ENCODE measurements at regions not wholly inside any gene's neighbourhood (a gene's known extent, or its start where the extent isn't known, plus 50 kb on each side); places are given as distances from the start of the nearest gene placed in this dataset.
A peak's percentile ranks its signal among the peaks of the same experiment; 100 is the strongest.

GRCh38 chr11:24386546-24387397 lies 110.1 kb upstream of the LUZP2 start:
- no peak overlapping the region for H4K91ac ChIP-seq (ENCODE audit: low read length)
- H3K9me3 ChIP-seq (ENCODE audit: control insufficient read depth, low read length) = no peaks in the 10 kb centered on the region
- no peak overlapping the region for H3K14ac ChIP-seq (ENCODE audit: low read length in 2 of 2)
- no peak overlapping the region for H3K9ac ChIP-seq (ENCODE audit: low read length)
- 72% methylated on average over 1 of the region's 6 CpGs for WGBS
- no peaks in the 10 kb centered on the region for H3K4me1 ChIP-seq (ENCODE audit: control insufficient read depth, insufficient read depth, low read depth, low read length)
- H3K23ac ChIP-seq (ENCODE audit: low read length in 2 of 2) = no peak overlapping the region
- H2BK5ac ChIP-seq (ENCODE audit: low read depth, low read length, poor library complexity, severe bottlenecking) = no peak overlapping the region
- H2BK12ac ChIP-seq (ENCODE audit: low read length in 2 of 2) = no peak overlapping the region
- no peaks in the 10 kb centered on the region for H3K36me3 ChIP-seq (ENCODE audit: control insufficient read depth in 1 of 2, insufficient read depth in 2 of 2, low read depth in 1 of 2, low read length in 2 of 2)
- no peak overlapping the region for H3K18ac ChIP-seq (ENCODE audit: low read depth in 1 of 2, low read length in 2 of 2)
- H3K27ac ChIP-seq (ENCODE audit: low read length, poor library complexity, severe bottlenecking) = no peak overlapping the region
- H3K27me3 ChIP-seq (ENCODE audit: control insufficient read depth in 1 of 2, insufficient read depth in 1 of 2, low read length in 2 of 2) = no peaks in the 10 kb centered on the region
- no peak overlapping the region for H2BK120ac ChIP-seq (ENCODE audit: low read depth, low read length)
- no peak overlapping the region for H3K4me3 ChIP-seq (ENCODE audit: insufficient read depth in 1 of 2, low read depth in 1 of 2, low read length in 2 of 2)
- no peaks in the 10 kb centered on the region for H3K79me1 ChIP-seq (replicated peaks; ENCODE audit: low read length, poor library complexity, severe bottlenecking)
- no peak overlapping the region for H3K4me2 ChIP-seq (ENCODE audit: low read length, poor library complexity, severe bottlenecking)
- no peak overlapping the region for H2BK15ac ChIP-seq (ENCODE audit: low read depth, poor library complexity, severe bottlenecking)
- no peak overlapping the region for H4K8ac ChIP-seq (ENCODE audit: low read length)
- no peak overlapping the region for H3K4ac ChIP-seq (ENCODE audit: low read depth in 1 of 2, low read length in 2 of 2)
- H2AK5ac ChIP-seq (ENCODE audit: low read length, severe bottlenecking) = no peak overlapping the region
- DNase-seq = peak; percentile 55
- no peak overlapping the region for H2AFZ ChIP-seq (ENCODE audit: low read depth, low read length)

- no peak overlapping the region for H3K4me2 ChIP-seq (ENCODE audit: low read length, poor library complexity, severe bottlenecking)
- no peak overlapping the region for H3K14ac ChIP-seq (ENCODE audit: low read length in 2 of 2)
- H3K4me3 ChIP-seq (ENCODE audit: insufficient read depth in 1 of 2, low read depth in 1 of 2, low read length in 2 of 2) = no peak overlapping the region
- H3K4ac ChIP-seq (ENCODE audit: low read depth in 1 of 2, low read length in 2 of 2) = no peak overlapping the region
- H3K79me1 ChIP-seq (replicated peaks; ENCODE audit: low read length, poor library complexity, severe bottlenecking) = no peaks in the 10 kb centered on the region
- no peak overlapping the region for H2AK5ac ChIP-seq (ENCODE audit: low read length, severe bottlenecking)
- no peak overlapping the region for H2BK12ac ChIP-seq (ENCODE audit: low read length in 2 of 2)
- H3K27me3 ChIP-seq (ENCODE audit: control insufficient read depth in 1 of 2, insufficient read depth in 1 of 2, low read length in 2 of 2) = no peaks in the 10 kb centered on the region
- no peak for DNase-seq
- no peaks in the 10 kb centered on the region for H3K36me3 ChIP-seq (ENCODE audit: control insufficient read depth in 1 of 2, insufficient read depth in 2 of 2, low read depth in 1 of 2, low read length in 2 of 2)
- H4K8ac ChIP-seq (ENCODE audit: low read length) = no peak overlapping the region
- no peak overlapping the region for H3K23ac ChIP-seq (ENCODE audit: low read length in 2 of 2)
- no peak overlapping the region for H2BK120ac ChIP-seq (ENCODE audit: low read depth, low read length)
- no peak overlapping the region for H2AFZ ChIP-seq (ENCODE audit: low read depth, low read length)
- H3K9me3 ChIP-seq (ENCODE audit: control insufficient read depth, low read length) = no peaks in the 10 kb centered on the region
- H3K27ac ChIP-seq (ENCODE audit: low read length, poor library complexity, severe bottlenecking) = no peak overlapping the region
- H3K4me1 ChIP-seq (ENCODE audit: control insufficient read depth, insufficient read depth, low read depth, low read length) = no peaks in the 10 kb centered on the region
- H2BK5ac ChIP-seq (ENCODE audit: low read depth, low read length, poor library complexity, severe bottlenecking) = no peak overlapping the region
- no peak overlapping the region for H3K9ac ChIP-seq (ENCODE audit: low read length)
- whole genome bisulfite sequencing = 58% methylated on average over 5 of the region's 5 CpGs
- H4K91ac ChIP-seq (ENCODE audit: low read length) = no peak overlapping the region
- H3K18ac ChIP-seq (ENCODE audit: low read depth in 1 of 2, low read length in 2 of 2) = no peak overlapping the region
- no peak overlapping the region for H2BK15ac ChIP-seq (ENCODE audit: low read depth, poor library complexity, severe bottlenecking)
Measured at GRCh38 chr11:24389575-24389974, 107.3 kb upstream of the LUZP2 start.

- no peak overlapping the region for H2BK12ac ChIP-seq (ENCODE audit: low read length in 2 of 2)
- no peaks in the 10 kb centered on the region for H3K4me1 ChIP-seq (ENCODE audit: control insufficient read depth, insufficient read depth, low read depth, low read length)
- no peak overlapping the region for H3K27ac ChIP-seq (ENCODE audit: low read length, poor library complexity, severe bottlenecking)
- H2AFZ ChIP-seq (ENCODE audit: low read depth, low read length) = no peak overlapping the region
- H3K27me3 ChIP-seq (ENCODE audit: control insufficient read depth in 1 of 2, insufficient read depth in 1 of 2, low read length in 2 of 2) = no peaks in the 10 kb centered on the region
- H4K91ac ChIP-seq (ENCODE audit: low read length) = no peak overlapping the region
- no peak overlapping the region for H3K23ac ChIP-seq (ENCODE audit: low read length in 2 of 2)
- H3K9me3 ChIP-seq (ENCODE audit: control insufficient read depth, low read length) = no peaks in the 10 kb centered on the region
- H3K79me1 ChIP-seq (replicated peaks; ENCODE audit: low read length, poor library complexity, severe bottlenecking) = no peaks in the 10 kb centered on the region
- H3K4me2 ChIP-seq (ENCODE audit: low read length, poor library complexity, severe bottlenecking) = no peak overlapping the region
- 18% methylated on average over 3 of the region's 5 CpGs for WGBS
- peak; percentile 57 for DNase-seq
- H2AK5ac ChIP-seq (ENCODE audit: low read length, severe bottlenecking) = no peak overlapping the region
- no peak overlapping the region for H3K4ac ChIP-seq (ENCODE audit: low read depth in 1 of 2, low read length in 2 of 2)
- no peak overlapping the region for H4K8ac ChIP-seq (ENCODE audit: low read length)
- no peak overlapping the region for H3K4me3 ChIP-seq (ENCODE audit: insufficient read depth in 1 of 2, low read depth in 1 of 2, low read length in 2 of 2)
- no peak overlapping the region for H3K9ac ChIP-seq (ENCODE audit: low read length)
- H3K36me3 ChIP-seq (ENCODE audit: control insufficient read depth in 1 of 2, insufficient read depth in 2 of 2, low read depth in 1 of 2, low read length in 2 of 2) = no peaks in the 10 kb centered on the region
- H2BK15ac ChIP-seq (ENCODE audit: low read depth, poor library complexity, severe bottlenecking) = no peak overlapping the region
- H2BK5ac ChIP-seq (ENCODE audit: low read depth, low read length, poor library complexity, severe bottlenecking) = no peak overlapping the region
- H3K18ac ChIP-seq (ENCODE audit: low read depth in 1 of 2, low read length in 2 of 2) = no peak overlapping the region
- H3K14ac ChIP-seq (ENCODE audit: low read length in 2 of 2) = no peak overlapping the region
- H2BK120ac ChIP-seq (ENCODE audit: low read depth, low read length) = no peak overlapping the region
Measured at GRCh38 chr11:24390016-24390415, 106.8 kb upstream of the LUZP2 start.

- Histone ChIP-seq H3K9me3 (ENCODE audit: control insufficient read depth, low read length) (no peaks in the 10 kb centered on the region), H3K27me3 (ENCODE audit: control insufficient read depth in 1 of 2, insufficient read depth in 1 of 2, low read length in 2 of 2) (no peaks in the 10 kb centered on the region), H2BK120ac (ENCODE audit: low read depth, low read length) (no peak overlapping the region), H2BK12ac (ENCODE audit: low read length in 2 of 2) (no peak overlapping the region), H3K4ac (ENCODE audit: low read depth in 1 of 2, low read length in 2 of 2) (no peak overlapping the region), H3K4me2 (ENCODE audit: low read length, poor library complexity, severe bottlenecking) (no peak overlapping the region), H3K9ac (ENCODE audit: low read length) (no peak overlapping the region), H3K23ac (ENCODE audit: low read length in 2 of 2) (no peak overlapping the region), H3K4me3 (ENCODE audit: insufficient read depth in 1 of 2, low read depth in 1 of 2, low read length in 2 of 2) (no peak overlapping the region), H2AFZ (ENCODE audit: low read depth, low read length) (no peak overlapping the region), H4K91ac (ENCODE audit: low read length) (no peak overlapping the region), H4K8ac (ENCODE audit: low read length) (no peak overlapping the region), H3K79me1 (replicated peaks; ENCODE audit: low read length, poor library complexity, severe bottlenecking) (no peaks in the 10 kb centered on the region), H3K14ac (ENCODE audit: low read length in 2 of 2) (no peak overlapping the region), H2AK5ac (ENCODE audit: low read length, severe bottlenecking) (no peak overlapping the region), H3K18ac (ENCODE audit: low read depth in 1 of 2, low read length in 2 of 2) (no peak overlapping the region), H3K27ac (ENCODE audit: low read length, poor library complexity, severe bottlenecking) (no peak overlapping the region), H2BK15ac (ENCODE audit: low read depth, poor library complexity, severe bottlenecking) (no peak overlapping the region), H3K36me3 (ENCODE audit: control insufficient read depth in 1 of 2, insufficient read depth in 2 of 2, low read depth in 1 of 2, low read length in 2 of 2) (no peaks in the 10 kb centered on the region), H2BK5ac (ENCODE audit: low read depth, low read length, poor library complexity, severe bottlenecking) (no peak overlapping the region), H3K4me1 (ENCODE audit: control insufficient read depth, insufficient read depth, low read depth, low read length) (no peaks in the 10 kb centered on the region)
- no peak for DNase-seq
- WGBS = no CpG with 5 or more reads among the region's 1 CpG
Measured at GRCh38 chr11:24390762-24391161, 106.1 kb upstream of the LUZP2 start.
